H9 (cell line): ENCODE measurements at regions not wholly inside any gene's neighbourhood (a gene's known extent, or its start where the extent isn't known, plus 50 kb on each side); places are given as distances from the start of the nearest gene placed in this dataset.

Source experiments
- DNase-seq: peaks from one replicate; pipeline ENCODE4 v3.0.0-alpha.2; 2017
- H2AFZ ChIP-seq: one replicate; pipeline ENCODE4 v1.6.1; 2013; ENCODE audit warnings: mild to moderate bottlenecking, low read length, control low read depth, moderate library complexity
- H2AK5ac ChIP-seq: 2 replicates; pipeline ENCODE4 v1.6.1; 2013; ENCODE audit warnings: low read length, control low read depth, mixed read lengths; ENCODE audit not compliant: insufficient read length
- H2BK120ac ChIP-seq: one replicate; pipeline ENCODE4 v1.6.1; 2013; ENCODE audit warnings: low read depth, mild to moderate bottlenecking, low read length, control low read depth, inconsistent platforms; ENCODE audit not compliant: poor library complexity, severe bottlenecking
- H2BK12ac ChIP-seq: 2 replicates; pipeline ENCODE4 v1.6.1; 2013; ENCODE audit warnings: low read length, control low read depth, mixed read lengths, low read depth; ENCODE audit not compliant: insufficient read length
- H2BK15ac ChIP-seq: 2 replicates; pipeline ENCODE4 v1.6.1; 2013; ENCODE audit warnings: low read depth, low read length, control low read depth
- H2BK20ac ChIP-seq: one replicate; pipeline ENCODE4 v1.6.1; 2013; ENCODE audit warnings: low read depth, mild to moderate bottlenecking, low read length, control low read depth, inconsistent platforms; ENCODE audit not compliant: poor library complexity, severe bottlenecking
- H2BK5ac ChIP-seq: 2 replicates; pipeline ENCODE4 v1.6.1; 2013; ENCODE audit warnings: low read length, control low read depth, mixed read lengths; ENCODE audit not compliant: insufficient read length
- H3K14ac ChIP-seq: 2 replicates; pipeline ENCODE4 v1.6.1; 2013; ENCODE audit warnings: low read length, control low read depth; ENCODE audit not compliant: insufficient read depth
- H3K18ac ChIP-seq: 2 replicates; pipeline ENCODE4 v1.6.1; 2013; ENCODE audit warnings: low read depth, mild to moderate bottlenecking, mixed read lengths, low read length, control low read depth; ENCODE audit not compliant: insufficient read length
- H3K23ac ChIP-seq: 2 replicates; pipeline ENCODE4 v1.6.1; 2013; ENCODE audit warnings: low read length, control low read depth, mixed read lengths, low read depth; ENCODE audit not compliant: insufficient read length
- H3K23me2 ChIP-seq: 2 replicates; pipeline ENCODE4 v1.6.1; 2013; ENCODE audit warnings: low read depth, mild to moderate bottlenecking, mixed read lengths, low read length, control low read depth; ENCODE audit not compliant: insufficient read length, poor library complexity, severe bottlenecking
- H3K27ac ChIP-seq: 2 replicates; pipeline ENCODE4 v1.5.1; 2013; ENCODE audit warnings: low read length, control low read depth, mixed read lengths, low read depth; ENCODE audit not compliant: insufficient read length
- H3K27me3 ChIP-seq: 2 replicates; pipeline ENCODE4 v1.6.1; 2013; ENCODE audit warnings: low read length, control low read depth, inconsistent platforms; ENCODE audit not compliant: insufficient read depth
- H3K4ac ChIP-seq: 2 replicates; pipeline ENCODE4 v1.6.1; 2013; ENCODE audit warnings: low read depth, mild to moderate bottlenecking, control low read depth, inconsistent platforms, low read length, moderate library complexity
- H3K4me1 ChIP-seq: 2 replicates; pipeline ENCODE4 v1.6.1; 2013; ENCODE audit warnings: low read length, control low read depth, inconsistent platforms; ENCODE audit not compliant: insufficient read depth
- H3K4me2 ChIP-seq: 2 replicates; pipeline ENCODE4 v1.6.1; 2013; ENCODE audit warnings: low read length, control low read depth, mixed read lengths; ENCODE audit not compliant: insufficient read length, insufficient read depth
- H3K56ac ChIP-seq: 2 replicates; pipeline ENCODE4 v1.6.1; 2013; ENCODE audit warnings: low read depth, mild to moderate bottlenecking, mixed read lengths, low read length, control low read depth; ENCODE audit not compliant: insufficient read length
- H3K79me1 ChIP-seq: 2 replicates; pipeline ENCODE4 v1.6.1; 2013; ENCODE audit warnings: low read depth, mild to moderate bottlenecking, moderate library complexity, low read length, control low read depth, inconsistent platforms; ENCODE audit not compliant: insufficient read depth, poor library complexity, severe bottlenecking
- H3K79me2 ChIP-seq: 2 replicates; pipeline ENCODE4 v1.6.1; 2013; ENCODE audit warnings: low read length, control low read depth, inconsistent platforms; ENCODE audit not compliant: insufficient read depth
- H3K9ac ChIP-seq: 2 replicates; pipeline ENCODE4 v1.6.1; 2013; ENCODE audit warnings: low read length, control low read depth, mixed read lengths; ENCODE audit not compliant: insufficient read length; ENCODE audit errors: extremely low read depth
- H3K9me3 ChIP-seq: one replicate; pipeline ENCODE4 v1.6.1; 2013; ENCODE audit warnings: low read depth, low read length, inconsistent platforms; ENCODE audit not compliant: control insufficient read depth
- H3T11ph ChIP-seq: one replicate; pipeline ENCODE4 v1.6.1; 2013; ENCODE audit warnings: mild to moderate bottlenecking, low read length, control low read depth, inconsistent platforms
- H4K20me1 ChIP-seq: one replicate; pipeline ENCODE4 v1.6.1; 2013; ENCODE audit not compliant: control insufficient read depth, insufficient read length, insufficient read depth
- H4K5ac ChIP-seq: 2 replicates; pipeline ENCODE4 v1.6.1; 2013; ENCODE audit warnings: low read depth, mild to moderate bottlenecking, mixed read lengths, low read length, control low read depth; ENCODE audit not compliant: insufficient read length
- H4K8ac ChIP-seq: replicated peaks from 2 replicates; pipeline ENCODE4 v1.6.1; 2013; ENCODE audit warnings: low read length, control low read depth, mixed read lengths, low read depth; ENCODE audit not compliant: insufficient read length
- H4K91ac ChIP-seq: 2 replicates; pipeline ENCODE4 v1.6.1; 2013; ENCODE audit warnings: low read depth, mild to moderate bottlenecking, moderate library complexity, mixed read lengths, low read length, control low read depth; ENCODE audit not compliant: insufficient read length
- H3K27ac Mint-ChIP-seq, 3 experiments: 2 replicates in 2 of 3; 3 replicates in 1 of 3; pipeline ENCODE4 v1.8.0; 2020 to 2021; ENCODE audit warnings: mixed read lengths in 3 of 3, mild to moderate bottlenecking in 1 of 3, moderate library complexity in 1 of 3
- H3K27me3 Mint-ChIP-seq: 2 replicates; pipeline ENCODE4 v1.8.0; 2021; ENCODE audit warnings: low read depth, mild to moderate bottlenecking, moderate library complexity, mixed read lengths
- H3K36me3 Mint-ChIP-seq, 3 experiments: 2 replicates in 2 of 3; 3 replicates in 1 of 3; pipeline ENCODE4 v1.8.0; 2020 to 2021; ENCODE audit warnings: low read depth in 3 of 3, mixed read lengths in 3 of 3; ENCODE audit not compliant: insufficient read depth in 1 of 3
- H3K4me1 Mint-ChIP-seq, 2 experiments: 2 replicates each; pipeline ENCODE4 v1.8.0; 2020; ENCODE audit warnings: mixed read lengths in 2 of 2
- H3K4me3 Mint-ChIP-seq, 2 experiments: 2 replicates in 1 of 2; 3 replicates in 1 of 2; pipeline ENCODE4 v1.8.0; 2020 to 2021; ENCODE audit warnings: mild to moderate bottlenecking in 2 of 2, mixed read lengths in 2 of 2, moderate library complexity in 1 of 2
- H3K9me3 Mint-ChIP-seq, 2 experiments: 2 replicates in 1 of 2; 3 replicates in 1 of 2; pipeline ENCODE4 v1.8.0; 2020; ENCODE audit warnings: mild to moderate bottlenecking in 2 of 2, mixed read lengths in 2 of 2, moderate library complexity in 1 of 2
- WGBS: extraction: QIAGEN DNeasy Blood & Tissue Kit; methylation state at CpG from one replicate; pipeline ENCODE4 v1.1.7; 2013; ENCODE audit warnings: missing lambda C conversion rate, low lambda C conversion rate, mixed read lengths; ENCODE audit not compliant: insufficient read length; ENCODE audit errors: extremely low coverage; 5-methylcytosine and 5-hydroxymethylcytosine counted together
- TF ChIP-seq, protein P1 (sequence below): fragments of 200-600 bp; sonication (generic); conservative IDR thresholded peaks from 3 replicates; pipeline ENCODE4 v1.8.0; 2021; ENCODE audit warnings: antibody characterized with exemption, mild to moderate bottlenecking

DNA sequence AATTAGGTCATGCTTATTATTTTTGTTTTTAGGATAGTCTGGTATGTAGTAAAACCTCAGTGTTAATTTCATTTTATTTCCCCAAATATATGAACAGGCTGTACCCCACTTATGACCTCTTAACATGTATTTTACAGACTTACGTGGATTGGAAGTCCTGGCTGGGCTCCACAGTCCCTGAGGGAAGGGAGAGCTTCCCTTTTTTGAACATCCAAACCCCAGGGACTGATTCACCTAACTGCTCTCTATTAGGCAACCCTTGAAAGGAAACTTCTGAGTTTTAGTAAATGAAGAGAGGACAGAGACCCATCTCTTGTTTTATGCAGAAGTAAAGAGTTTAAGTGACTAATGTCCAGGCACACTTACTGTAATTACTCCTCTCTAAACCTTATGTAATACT, 233.1 kb upstream of the SPRY1 start:
- Histone ChIP-seq H4K91ac (no peak overlapping the region), H3K4me2 (no peak overlapping the region), H3K18ac (no peak overlapping the region), H2BK15ac (no peak overlapping the region), H2AK5ac (no peak overlapping the region), H3K4ac (no peak overlapping the region), H2BK5ac (no peak overlapping the region), H3T11ph (no peak overlapping the region), H2AFZ (no peak overlapping the region), H3K9me3 (no peaks in the 10 kb centered on the region), H3K27me3 (no peaks in the 10 kb centered on the region), H3K79me2 (no peaks in the 10 kb centered on the region), H3K23me2 (no peaks in the 10 kb centered on the region), H3K23ac (no peak overlapping the region), H3K79me1 (no peaks in the 10 kb centered on the region), H4K20me1 (no peaks in the 10 kb centered on the region), H3K14ac (no peak overlapping the region), H4K8ac (no peak overlapping the region), H2BK120ac (no peak overlapping the region), H3K56ac (no peak overlapping the region), H3K27ac (no peak overlapping the region), H2BK20ac (no peak overlapping the region), H4K5ac (no peak overlapping the region), H2BK12ac (no peak overlapping the region), H3K9ac (no peak overlapping the region), H3K4me1 (peaks cover 3% of the 10 kb centered on the region; the same call in 1 of the 2 replicates)
- TF ChIP-seq, protein P1, sequence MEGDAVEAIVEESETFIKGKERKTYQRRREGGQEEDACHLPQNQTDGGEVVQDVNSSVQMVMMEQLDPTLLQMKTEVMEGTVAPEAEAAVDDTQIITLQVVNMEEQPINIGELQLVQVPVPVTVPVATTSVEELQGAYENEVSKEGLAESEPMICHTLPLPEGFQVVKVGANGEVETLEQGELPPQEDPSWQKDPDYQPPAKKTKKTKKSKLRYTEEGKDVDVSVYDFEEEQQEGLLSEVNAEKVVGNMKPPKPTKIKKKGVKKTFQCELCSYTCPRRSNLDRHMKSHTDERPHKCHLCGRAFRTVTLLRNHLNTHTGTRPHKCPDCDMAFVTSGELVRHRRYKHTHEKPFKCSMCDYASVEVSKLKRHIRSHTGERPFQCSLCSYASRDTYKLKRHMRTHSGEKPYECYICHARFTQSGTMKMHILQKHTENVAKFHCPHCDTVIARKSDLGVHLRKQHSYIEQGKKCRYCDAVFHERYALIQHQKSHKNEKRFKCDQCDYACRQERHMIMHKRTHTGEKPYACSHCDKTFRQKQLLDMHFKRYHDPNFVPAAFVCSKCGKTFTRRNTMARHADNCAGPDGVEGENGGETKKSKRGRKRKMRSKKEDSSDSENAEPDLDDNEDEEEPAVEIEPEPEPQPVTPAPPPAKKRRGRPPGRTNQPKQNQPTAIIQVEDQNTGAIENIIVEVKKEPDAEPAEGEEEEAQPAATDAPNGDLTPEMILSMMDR = no peak
- WGBS = no CpG with 5 or more reads among the region's 1 CpG
- H3K27ac Mint-ChIP-seq = peak overlapping the region; percentile 62 to 92 (median 91); a peak in 5 of 7 replicates
- H3K27me3 Mint-ChIP-seq = no peaks in the 10 kb centered on the region
- peaks cover 26 to 36% of the 10 kb centered on the region in 2 experiments for H3K4me1 Mint-ChIP-seq
- H3K4me3 Mint-ChIP-seq = no peak overlapping the region
- 0 out of 5 replicates have a peak, but pooled peaks cover 0 to 2% of the 10 kb centered on the region in 2 experiments for H3K9me3 Mint-ChIP-seq
- no peak for DNase-seq
- peaks cover 0 to 5% (median 3%) of the 10 kb centered on the region in 3 experiments; a peak in 2 of 7 replicates for H3K36me3 Mint-ChIP-seq
